DND-41 (cell line): ENCODE measurements at regions not wholly inside any gene's neighbourhood (a gene's known extent, or its start where the extent isn't known, plus 50 kb on each side); places are given as distances from the start of the nearest gene placed in this dataset.

Source experiments
- ATAC-seq: fragments of 200-7000 bp; cut with Tn5 transposase; 3 replicates; pipeline ENCODE4 v1.9.1; 2021; ENCODE audit warnings: low read depth; ENCODE audit not compliant: insufficient read depth
- DNase-seq: peaks from one replicate; pipeline ENCODE4 v3.0.0-alpha.2; 2020
- H2AFZ ChIP-seq: 2 replicates; pipeline ENCODE4 v1.6.0; 2012; ENCODE audit warnings: low read depth, low read length
- H3K27ac ChIP-seq: 2 replicates; pipeline ENCODE4 v1.5.1; 2012; ENCODE audit warnings: low read length, inconsistent platforms
- H3K27me3 ChIP-seq: fragments of 200-600 bp; sonication (generic); 2 replicates; pipeline ENCODE4 v1.6.0; 2012; ENCODE audit warnings: low read length, mild to moderate bottlenecking, inconsistent platforms; ENCODE audit not compliant: insufficient read depth, poor library complexity
- H3K36me3 ChIP-seq: 2 replicates; pipeline ENCODE4 v1.5.1; 2012; ENCODE audit warnings: low read length, inconsistent platforms; ENCODE audit not compliant: insufficient read depth
- H3K4me1 ChIP-seq: 2 replicates; pipeline ENCODE4 v1.5.1; 2012; ENCODE audit warnings: mild to moderate bottlenecking, low read length; ENCODE audit not compliant: insufficient read depth
- H3K4me2 ChIP-seq: 2 replicates; pipeline ENCODE4 v1.6.0; 2012; ENCODE audit warnings: mild to moderate bottlenecking, moderate library complexity, low read length, inconsistent platforms; ENCODE audit not compliant: insufficient read depth
- H3K4me3 ChIP-seq, 2 experiments: fragments of 200-600 bp in 1 of 2; shearing (Covaris generic) in 1 of 2; 2 replicates each; pipeline ENCODE4 v1.5.1; 2012 to 2016; ENCODE audit warnings: inconsistent platforms in 2 of 2, low read length in 2 of 2, mild to moderate bottlenecking in 2 of 2, low read depth in 1 of 2, moderate library complexity in 1 of 2
- H3K79me2 ChIP-seq: 2 replicates; pipeline ENCODE4 v1.6.0; 2012; ENCODE audit warnings: low read length, inconsistent platforms; ENCODE audit not compliant: insufficient read depth
- H3K9ac ChIP-seq: 2 replicates; pipeline ENCODE4 v1.6.0; 2012; ENCODE audit warnings: low read depth, mild to moderate bottlenecking, inconsistent platforms, low read length, moderate library complexity
- H3K9me3 ChIP-seq: 2 replicates; pipeline ENCODE4 v1.5.1; 2012; ENCODE audit warnings: low read length, moderate library complexity, mild to moderate bottlenecking, inconsistent platforms; ENCODE audit not compliant: insufficient read depth, severe bottlenecking
- H4K20me1 ChIP-seq: 2 replicates; pipeline ENCODE4 v1.6.0; 2012; ENCODE audit warnings: low read length; ENCODE audit not compliant: insufficient read depth
- EZH2 ChIP-seq: IDR thresholded peaks from 3 replicates; pipeline ENCODE4 v1.6.1; 2012; ENCODE audit warnings: borderline replicate concordance, low read depth, mild to moderate bottlenecking, moderate library complexity, low read length, inconsistent platforms; ENCODE audit not compliant: severe bottlenecking
- TF ChIP-seq, protein P1 (sequence below): IDR thresholded peaks from 2 replicates; pipeline ENCODE4 v1.5.1; 2012; ENCODE audit warnings: borderline replicate concordance, low read length, moderate library complexity, mild to moderate bottlenecking; ENCODE audit not compliant: poor library complexity, severe bottlenecking; ENCODE audit errors: extremely low read depth

GRCh38 chr6:97805596-97805995 is 522.6 kb upstream of the MMS22L start:
- Histone ChIP-seq H3K4me1 (no peaks in the 10 kb centered on the region), H3K9me3 (no peaks in the 10 kb centered on the region), H3K4me3 (no peak overlapping the region), H2AFZ (no peak overlapping the region), H3K27me3 (no peaks in the 10 kb centered on the region), H3K9ac (no peak overlapping the region), H3K36me3 (no peaks in the 10 kb centered on the region), H3K27ac (no peak overlapping the region), H3K79me2 (no peaks in the 10 kb centered on the region), H4K20me1 (no peaks in the 10 kb centered on the region), H3K4me2 (no peak overlapping the region)
- TF ChIP-seq EZH2 = no peak
- TF ChIP-seq, protein P1, sequence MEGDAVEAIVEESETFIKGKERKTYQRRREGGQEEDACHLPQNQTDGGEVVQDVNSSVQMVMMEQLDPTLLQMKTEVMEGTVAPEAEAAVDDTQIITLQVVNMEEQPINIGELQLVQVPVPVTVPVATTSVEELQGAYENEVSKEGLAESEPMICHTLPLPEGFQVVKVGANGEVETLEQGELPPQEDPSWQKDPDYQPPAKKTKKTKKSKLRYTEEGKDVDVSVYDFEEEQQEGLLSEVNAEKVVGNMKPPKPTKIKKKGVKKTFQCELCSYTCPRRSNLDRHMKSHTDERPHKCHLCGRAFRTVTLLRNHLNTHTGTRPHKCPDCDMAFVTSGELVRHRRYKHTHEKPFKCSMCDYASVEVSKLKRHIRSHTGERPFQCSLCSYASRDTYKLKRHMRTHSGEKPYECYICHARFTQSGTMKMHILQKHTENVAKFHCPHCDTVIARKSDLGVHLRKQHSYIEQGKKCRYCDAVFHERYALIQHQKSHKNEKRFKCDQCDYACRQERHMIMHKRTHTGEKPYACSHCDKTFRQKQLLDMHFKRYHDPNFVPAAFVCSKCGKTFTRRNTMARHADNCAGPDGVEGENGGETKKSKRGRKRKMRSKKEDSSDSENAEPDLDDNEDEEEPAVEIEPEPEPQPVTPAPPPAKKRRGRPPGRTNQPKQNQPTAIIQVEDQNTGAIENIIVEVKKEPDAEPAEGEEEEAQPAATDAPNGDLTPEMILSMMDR = no peak
- DNase-seq (no peak), ATAC-seq (no peak)

- H4K20me1 ChIP-seq = no peaks in the 10 kb centered on the region
- H3K9me3 ChIP-seq = no peaks in the 10 kb centered on the region
- H3K4me3 ChIP-seq = no peak overlapping the region
- ATAC-seq (no peak), DNase-seq (no peak)
- no peak overlapping the region for H3K4me2 ChIP-seq
- H3K4me1 ChIP-seq = no peaks in the 10 kb centered on the region
- H3K79me2 ChIP-seq = no peaks in the 10 kb centered on the region
- no peak overlapping the region for H2AFZ ChIP-seq
- TF ChIP-seq, protein P1 = no peak
- no peak for TF ChIP-seq EZH2
- H3K9ac ChIP-seq = no peak overlapping the region
- H3K36me3 ChIP-seq = no peaks in the 10 kb centered on the region
- H3K27me3 ChIP-seq = no peaks in the 10 kb centered on the region
- H3K27ac ChIP-seq = no peak overlapping the region
These were observed 529.9 kb upstream of the MMS22L start for GRCh38 chr6:97812940-97813339.

GRCh38 chr6:97813889-97814567 is 531.0 kb upstream of the MMS22L start:
- H3K27ac ChIP-seq = no peak overlapping the region
- H3K36me3 ChIP-seq = no peaks in the 10 kb centered on the region
- no peak overlapping the region for H3K9ac ChIP-seq
- no peak overlapping the region for H2AFZ ChIP-seq
- no peaks in the 10 kb centered on the region for H3K9me3 ChIP-seq
- H3K79me2 ChIP-seq = no peaks in the 10 kb centered on the region
- no peak for TF ChIP-seq EZH2
- TF ChIP-seq, protein P1 = no peak
- no peaks in the 10 kb centered on the region for H4K20me1 ChIP-seq
- no peaks in the 10 kb centered on the region for H3K4me1 ChIP-seq
- no peak for DNase-seq
- H3K4me3 ChIP-seq = no peak overlapping the region
- H3K4me2 ChIP-seq = no peak overlapping the region
- H3K27me3 ChIP-seq = no peaks in the 10 kb centered on the region
- no peak for ATAC-seq
